Neural cell (in vitro differentiated cells): ENCODE measurements at regions not wholly inside any gene's neighbourhood (a gene's known extent, or its start where the extent isn't known, plus 50 kb on each side); places are given as distances from the start of the nearest gene placed in this dataset.

ENCODE experiments used
- H2AFZ ChIP-seq: fragments of 200-600, 300-800 bp; sonication (generic), shearing (Covaris generic); 2 replicates; pipeline ENCODE4 v1.6.0; 2014; ENCODE audit warnings: low read depth, mild to moderate bottlenecking, antibody characterized with exemption, low read length, moderate library complexity
- H3F3A ChIP-seq: fragments of 200-600 bp; shearing (Covaris generic); 2 replicates; pipeline ENCODE4 v1.6.1; 2016; ENCODE audit warnings: mild to moderate bottlenecking, moderate library complexity, mixed read lengths, antibody characterized with exemption, low read length; ENCODE audit not compliant: insufficient read depth, poor library complexity, severe bottlenecking
- H3K27ac ChIP-seq: fragments of 200-600, 300-800 bp; sonication (generic), shearing (Covaris generic); 2 replicates; pipeline ENCODE4 v1.5.1; 2014; ENCODE audit warnings: mild to moderate bottlenecking, low read length, moderate library complexity
- H3K27me3 ChIP-seq: fragments of 300-800, 200-600 bp; sonication (generic), shearing (Covaris generic); 2 replicates; pipeline ENCODE4 v1.6.0; 2014; ENCODE audit warnings: mild to moderate bottlenecking, low read depth, low read length, moderate library complexity; ENCODE audit not compliant: insufficient read depth
- H3K36me3 ChIP-seq: fragments of 300-800, 200-600 bp; sonication (generic), shearing (Covaris generic); 2 replicates; pipeline ENCODE4 v1.5.1; 2014; ENCODE audit warnings: mild to moderate bottlenecking, antibody characterized with exemption, low read length, moderate library complexity; ENCODE audit not compliant: insufficient read depth
- H3K4me2 ChIP-seq: fragments of 300-800, 200-600 bp; sonication (generic), shearing (Covaris generic); 2 replicates; pipeline ENCODE4 v1.6.0; 2014; ENCODE audit warnings: mild to moderate bottlenecking, low read length
- H3K4me3 ChIP-seq: fragments of 300-800, 200-600 bp; sonication (generic), shearing (Covaris generic); 2 replicates; pipeline ENCODE4 v1.5.1; 2014; ENCODE audit warnings: mild to moderate bottlenecking, low read length, moderate library complexity
- H3K79me2 ChIP-seq: fragments of 200-600 bp; shearing (Covaris generic); replicated peaks from 2 replicates; pipeline ENCODE4 v1.6.0; 2014; ENCODE audit warnings: mild to moderate bottlenecking, low read length, moderate library complexity; ENCODE audit not compliant: insufficient read depth
- H3K9ac ChIP-seq: fragments of 300-800, 200-600 bp; sonication (generic), shearing (Covaris generic); 2 replicates; pipeline ENCODE4 v1.6.1; 2016; ENCODE audit warnings: mild to moderate bottlenecking, low read length, mixed read lengths
- H3K9me2 ChIP-seq: fragments of 200-600 bp; shearing (Covaris generic); 2 replicates; pipeline ENCODE4 v1.6.1; 2016; ENCODE audit warnings: mild to moderate bottlenecking, low read length, mixed read lengths; ENCODE audit not compliant: insufficient read depth
- H3K9me3 ChIP-seq: fragments of 200-600, 300-800 bp; sonication (generic), shearing (Covaris generic); 2 replicates; pipeline ENCODE4 v1.6.1; 2016; ENCODE audit warnings: mild to moderate bottlenecking, mixed run types, low read length, moderate library complexity, mixed read lengths
- H4K20me1 ChIP-seq: fragments of 200-600 bp; shearing (Covaris generic); 2 replicates; pipeline ENCODE4 v1.6.1; 2016; ENCODE audit warnings: mild to moderate bottlenecking, mixed run types; ENCODE audit not compliant: insufficient read depth
- EP300 ChIP-seq: fragments of 450-650 bp; conservative IDR thresholded peaks from 2 replicates; pipeline ENCODE4 v1.6.1; 2014; ENCODE audit warnings: antibody characterized with exemption, mild to moderate bottlenecking, moderate library complexity; ENCODE audit not compliant: poor library complexity, severe bottlenecking
- EZH2 ChIP-seq: fragments of 200-600, 300-800 bp; shearing (Covaris generic), sonication (generic); IDR thresholded peaks from 2 replicates; pipeline ENCODE4 v1.6.1; 2014; ENCODE audit warnings: antibody characterized with exemption, low read length, borderline replicate concordance, mild to moderate bottlenecking; ENCODE audit not compliant: insufficient read depth, poor library complexity, severe bottlenecking
- MXI1 ChIP-seq: fragments of 450-650 bp; conservative IDR thresholded peaks from 2 replicates; pipeline ENCODE4 v1.6.1; 2014; ENCODE audit warnings: antibody characterized with exemption, mild to moderate bottlenecking; ENCODE audit not compliant: poor library complexity, severe bottlenecking
- POLR2AphosphoS5 ChIP-seq: IDR thresholded peaks from 2 replicates; pipeline ENCODE4 v1.6.1; 2012
- SMC3 ChIP-seq: fragments of 450-650 bp; conservative IDR thresholded peaks from 2 replicates; pipeline ENCODE4 v1.6.1; 2014; ENCODE audit warnings: antibody characterized with exemption, mild to moderate bottlenecking, moderate library complexity; ENCODE audit not compliant: poor library complexity
- TAF1 ChIP-seq: IDR thresholded peaks from 2 replicates; pipeline ENCODE4 v1.6.1; 2012; ENCODE audit warnings: low read depth
- TF ChIP-seq, protein P1 (sequence below): fragments of 450-650 bp; IDR thresholded peaks from 2 replicates; pipeline ENCODE4 v1.5.1; 2014; ENCODE audit warnings: antibody characterized with exemption, mild to moderate bottlenecking, moderate library complexity; ENCODE audit not compliant: poor library complexity, severe bottlenecking
- TF ChIP-seq, protein P2 (sequence below): IDR thresholded peaks from 2 replicates; pipeline ENCODE4 v1.6.1; 2012; ENCODE audit warnings: borderline replicate concordance

DNA sequence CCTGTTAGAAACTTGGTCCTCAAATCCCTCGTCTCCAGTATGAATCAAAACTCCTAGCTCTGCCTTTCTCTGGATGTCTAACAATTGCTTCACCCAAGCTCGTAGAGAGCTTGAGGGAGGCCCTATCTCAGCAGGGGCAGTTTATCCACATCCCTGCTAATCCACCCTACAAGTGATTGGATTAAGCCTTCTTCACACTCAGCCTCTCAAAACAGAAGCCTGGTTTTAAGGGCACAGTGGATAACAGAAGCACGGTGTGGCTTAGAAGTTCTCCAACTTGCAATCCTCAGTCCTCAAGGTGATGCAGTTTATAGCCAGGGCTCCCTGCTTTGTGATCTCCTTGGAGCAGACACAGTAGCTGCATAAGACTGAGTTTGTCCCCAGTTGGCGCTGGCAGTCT, 383.9 kb downstream of the KIF16B start:
- no peaks in the 10 kb centered on the region for H4K20me1 ChIP-seq
- no peaks in the 10 kb centered on the region for H3K27me3 ChIP-seq
- H3K27ac ChIP-seq: no peak overlapping the region
- H3F3A ChIP-seq: no peaks in the 10 kb centered on the region
- H3K9me3 ChIP-seq: no peaks in the 10 kb centered on the region
- H3K4me3 ChIP-seq: no peak overlapping the region
- TF ChIP-seq TAF1 (no peak), EZH2 (no peak), SMC3 (no peak), POLR2AphosphoS5 (no peak), MXI1 (no peak)
- TF ChIP-seq, protein P1, sequence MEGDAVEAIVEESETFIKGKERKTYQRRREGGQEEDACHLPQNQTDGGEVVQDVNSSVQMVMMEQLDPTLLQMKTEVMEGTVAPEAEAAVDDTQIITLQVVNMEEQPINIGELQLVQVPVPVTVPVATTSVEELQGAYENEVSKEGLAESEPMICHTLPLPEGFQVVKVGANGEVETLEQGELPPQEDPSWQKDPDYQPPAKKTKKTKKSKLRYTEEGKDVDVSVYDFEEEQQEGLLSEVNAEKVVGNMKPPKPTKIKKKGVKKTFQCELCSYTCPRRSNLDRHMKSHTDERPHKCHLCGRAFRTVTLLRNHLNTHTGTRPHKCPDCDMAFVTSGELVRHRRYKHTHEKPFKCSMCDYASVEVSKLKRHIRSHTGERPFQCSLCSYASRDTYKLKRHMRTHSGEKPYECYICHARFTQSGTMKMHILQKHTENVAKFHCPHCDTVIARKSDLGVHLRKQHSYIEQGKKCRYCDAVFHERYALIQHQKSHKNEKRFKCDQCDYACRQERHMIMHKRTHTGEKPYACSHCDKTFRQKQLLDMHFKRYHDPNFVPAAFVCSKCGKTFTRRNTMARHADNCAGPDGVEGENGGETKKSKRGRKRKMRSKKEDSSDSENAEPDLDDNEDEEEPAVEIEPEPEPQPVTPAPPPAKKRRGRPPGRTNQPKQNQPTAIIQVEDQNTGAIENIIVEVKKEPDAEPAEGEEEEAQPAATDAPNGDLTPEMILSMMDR: no peak
- TF ChIP-seq, protein P2, sequence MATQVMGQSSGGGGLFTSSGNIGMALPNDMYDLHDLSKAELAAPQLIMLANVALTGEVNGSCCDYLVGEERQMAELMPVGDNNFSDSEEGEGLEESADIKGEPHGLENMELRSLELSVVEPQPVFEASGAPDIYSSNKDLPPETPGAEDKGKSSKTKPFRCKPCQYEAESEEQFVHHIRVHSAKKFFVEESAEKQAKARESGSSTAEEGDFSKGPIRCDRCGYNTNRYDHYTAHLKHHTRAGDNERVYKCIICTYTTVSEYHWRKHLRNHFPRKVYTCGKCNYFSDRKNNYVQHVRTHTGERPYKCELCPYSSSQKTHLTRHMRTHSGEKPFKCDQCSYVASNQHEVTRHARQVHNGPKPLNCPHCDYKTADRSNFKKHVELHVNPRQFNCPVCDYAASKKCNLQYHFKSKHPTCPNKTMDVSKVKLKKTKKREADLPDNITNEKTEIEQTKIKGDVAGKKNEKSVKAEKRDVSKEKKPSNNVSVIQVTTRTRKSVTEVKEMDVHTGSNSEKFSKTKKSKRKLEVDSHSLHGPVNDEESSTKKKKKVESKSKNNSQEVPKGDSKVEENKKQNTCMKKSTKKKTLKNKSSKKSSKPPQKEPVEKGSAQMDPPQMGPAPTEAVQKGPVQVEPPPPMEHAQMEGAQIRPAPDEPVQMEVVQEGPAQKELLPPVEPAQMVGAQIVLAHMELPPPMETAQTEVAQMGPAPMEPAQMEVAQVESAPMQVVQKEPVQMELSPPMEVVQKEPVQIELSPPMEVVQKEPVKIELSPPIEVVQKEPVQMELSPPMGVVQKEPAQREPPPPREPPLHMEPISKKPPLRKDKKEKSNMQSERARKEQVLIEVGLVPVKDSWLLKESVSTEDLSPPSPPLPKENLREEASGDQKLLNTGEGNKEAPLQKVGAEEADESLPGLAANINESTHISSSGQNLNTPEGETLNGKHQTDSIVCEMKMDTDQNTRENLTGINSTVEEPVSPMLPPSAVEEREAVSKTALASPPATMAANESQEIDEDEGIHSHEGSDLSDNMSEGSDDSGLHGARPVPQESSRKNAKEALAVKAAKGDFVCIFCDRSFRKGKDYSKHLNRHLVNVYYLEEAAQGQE: no peak
- H3K79me2 ChIP-seq: no peaks in the 10 kb centered on the region
- no peaks in the 10 kb centered on the region for H3K36me3 ChIP-seq
- H3K4me2 ChIP-seq: no peak overlapping the region
- no peak overlapping the region for H2AFZ ChIP-seq
- no peak overlapping the region for H3K9ac ChIP-seq
- H3K9me2 ChIP-seq: no peaks in the 10 kb centered on the region

DNA sequence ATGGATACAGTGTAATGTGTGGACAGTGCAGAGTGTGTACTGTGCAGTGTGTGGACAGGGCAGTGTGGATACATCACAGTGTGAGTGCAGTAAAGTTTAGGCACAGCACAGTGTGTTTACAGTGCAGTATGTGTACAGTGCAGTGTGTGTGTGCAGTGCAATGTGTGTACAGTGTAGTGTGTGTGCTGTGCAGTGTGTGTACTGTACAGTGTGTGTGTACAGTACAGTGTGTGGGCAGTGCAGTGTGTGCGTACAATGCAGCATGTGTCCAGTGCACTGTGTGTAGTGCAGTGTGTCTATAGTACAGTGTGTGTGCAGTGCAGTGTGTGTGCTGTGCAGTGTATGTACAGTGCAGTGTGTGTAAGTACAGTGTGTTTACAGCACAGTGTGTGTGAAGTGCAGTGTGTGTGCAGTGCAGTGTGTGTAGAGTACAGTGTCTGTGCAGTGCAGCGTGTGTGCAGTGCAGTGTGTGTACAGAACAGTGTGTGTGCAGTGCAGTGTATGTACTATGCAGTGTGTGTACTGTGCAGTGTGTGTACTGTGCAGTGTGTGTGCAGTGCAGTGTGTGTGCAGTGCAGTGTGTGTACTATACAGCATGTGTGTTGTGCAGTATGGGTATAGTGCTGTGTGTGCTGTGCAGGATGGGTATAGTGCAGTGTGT, 385.2 kb downstream of the KIF16B start:
- Histone ChIP-seq H3K79me2 (no peaks in the 10 kb centered on the region), H3K27ac (no peak overlapping the region), H3K9me3 (no peaks in the 10 kb centered on the region), H3K9ac (no peak overlapping the region), H3K36me3 (no peaks in the 10 kb centered on the region), H3K4me2 (no peak overlapping the region), H3K4me3 (no peak overlapping the region), H3K27me3 (no peaks in the 10 kb centered on the region), H4K20me1 (no peaks in the 10 kb centered on the region), H3K9me2 (no peaks in the 10 kb centered on the region), H3F3A (no peaks in the 10 kb centered on the region), H2AFZ (no peak overlapping the region)
- TF ChIP-seq, protein P1: no peak
- TF ChIP-seq, protein P2: no peak
- TF ChIP-seq EP300 (no peak), MXI1 (no peak), TAF1 (no peak), SMC3 (no peak)
